ENCODE measurements at regions not wholly inside any gene's neighbourhood (a gene's known extent, or its start where the extent isn't known, plus 50 kb on each side); places are given as distances from the start of the nearest gene placed in this dataset.

- Histone ChIP-seq H3K4me2 (ENCODE audit: control insufficient read depth, extremely low read depth, insufficient read depth, low read depth, low read length) (peak overlapping the region; percentile 18), H3K36me3 (ENCODE audit: control insufficient read depth in 2 of 2, extremely low read depth in 1 of 2, insufficient read depth in 2 of 2, low read length in 2 of 2) (no peaks in the 10 kb centered on the region), H3K9ac (ENCODE audit: control insufficient read depth, extremely low read depth, insufficient read depth, low read length) (peak overlapping the region; percentile 30), H3K9me1 (ENCODE audit: control insufficient read depth, extremely low read depth, insufficient read depth, low read length) (no peaks in the 10 kb centered on the region), H2AFZ (ENCODE audit: control insufficient read depth, low read length) (no peak overlapping the region), H3K27me3 (ENCODE audit: control insufficient read depth, extremely low read depth, insufficient read depth, low read length) (no peaks in the 10 kb centered on the region), H3K4me1 (ENCODE audit: control insufficient read depth, extremely low read depth, insufficient read depth, low read length) (peaks cover 7% of the 10 kb centered on the region), H3K79me2 (ENCODE audit: control insufficient read depth, insufficient read depth, low read length) (no peaks in the 10 kb centered on the region), H3K9me3 (ENCODE audit: control insufficient read depth, low read depth, low read length) (no peaks in the 10 kb centered on the region), H4K20me1 (ENCODE audit: control insufficient read depth, extremely low read depth, insufficient read depth, low read length) (no peaks in the 10 kb centered on the region), H3K4me3 (ENCODE audit: control insufficient read depth in 2 of 3, extremely low read depth in 1 of 3, insufficient read depth in 2 of 3, low read depth in 1 of 3, low read length in 3 of 3) (no peak overlapping the region), H3K27ac (ENCODE audit: control insufficient read depth, insufficient read depth, low read length) (peak overlapping the region; percentile 59)
- TF ChIP-seq EZH2 (IDR thresholded peaks at IDR 0.05; ENCODE audit: low read length): no peak
- TF ChIP-seq CTCF (optimal IDR thresholded peaks at IDR 0.05 in 1 of 3, IDR thresholded peaks at IDR 0.05 in 1 of 3, conservative IDR thresholded peaks at IDR 0.05 in 1 of 3; ENCODE audit: extremely low read depth in 1 of 3, insufficient read depth in 2 of 3, low read length in 3 of 3): no peak
- peak; percentile 95 for FAIRE-seq
- dilution Hi-C loops (cut with MboI; ENCODE audit: extremely low pct_ligation_motif_present, low sequenced_read_pairs): no loop called here
- DNase-seq (ENCODE audit: low read depth, low spot score): peak; percentile 54
Measured at GRCh38 chr10:123287594-123288247, 133.5 kb downstream of the BUB3 start.

GRCh38 chr10:123289432-123289831 lies 135.2 kb downstream of the BUB3 start:
- TF ChIP-seq CTCF (optimal IDR thresholded peaks at IDR 0.05 in 1 of 3, IDR thresholded peaks at IDR 0.05 in 1 of 3, conservative IDR thresholded peaks at IDR 0.05 in 1 of 3; ENCODE audit: extremely low read depth in 1 of 3, insufficient read depth in 2 of 3, low read length in 3 of 3) (no peak), EZH2 (IDR thresholded peaks at IDR 0.05; ENCODE audit: low read length) (no peak)
- DNase-seq (ENCODE audit: low read depth, low spot score): no peak
- H3K9me1 ChIP-seq (ENCODE audit: control insufficient read depth, extremely low read depth, insufficient read depth, low read length): no peaks in the 10 kb centered on the region
- no peaks in the 10 kb centered on the region for H3K79me2 ChIP-seq (ENCODE audit: control insufficient read depth, insufficient read depth, low read length)
- no peaks in the 10 kb centered on the region for H3K27me3 ChIP-seq (ENCODE audit: control insufficient read depth, extremely low read depth, insufficient read depth, low read length)
- H3K4me3 ChIP-seq (ENCODE audit: control insufficient read depth in 2 of 3, extremely low read depth in 1 of 3, insufficient read depth in 2 of 3, low read depth in 1 of 3, low read length in 3 of 3): no peak overlapping the region
- peaks cover 7% of the 10 kb centered on the region for H3K4me1 ChIP-seq (ENCODE audit: control insufficient read depth, extremely low read depth, insufficient read depth, low read length)
- H3K4me2 ChIP-seq (ENCODE audit: control insufficient read depth, extremely low read depth, insufficient read depth, low read depth, low read length): no peak overlapping the region
- H3K27ac ChIP-seq (ENCODE audit: control insufficient read depth, insufficient read depth, low read length): no peak overlapping the region
- H2AFZ ChIP-seq (ENCODE audit: control insufficient read depth, low read length): no peak overlapping the region
- FAIRE-seq: no peak
- no peaks in the 10 kb centered on the region for H3K9me3 ChIP-seq (ENCODE audit: control insufficient read depth, low read depth, low read length)
- no peaks in the 10 kb centered on the region for H3K36me3 ChIP-seq (ENCODE audit: control insufficient read depth in 2 of 2, extremely low read depth in 1 of 2, insufficient read depth in 2 of 2, low read length in 2 of 2)
- dilution Hi-C loops (cut with MboI; ENCODE audit: extremely low pct_ligation_motif_present, low sequenced_read_pairs): no loop called here
- H3K9ac ChIP-seq (ENCODE audit: control insufficient read depth, extremely low read depth, insufficient read depth, low read length): no peak overlapping the region
- H4K20me1 ChIP-seq (ENCODE audit: control insufficient read depth, extremely low read depth, insufficient read depth, low read length): no peaks in the 10 kb centered on the region
